K562 (cell line): ENCODE measurements at regions not wholly inside any gene's neighbourhood (a gene's known extent, or its start where the extent isn't known, plus 50 kb on each side); places are given as distances from the start of the nearest gene placed in this dataset.

Experiments
- ATAC-seq: fragments of 200-7000 bp; cut with Tn5 transposase; 3 replicates; pipeline ENCODE4 v1.9.1; 2020; ENCODE audit warnings: moderate library complexity
- BruUV-seq: library from RNA; stranded (reverse); fragments of 400-500 nt; replicated peaks from 2 replicates; lab custom pipeline; 2021; lab: Mats Ljungman, UMichigan
- CTCF ChIA-PET: fragments of 300-600 bp; formaldehyde crosslinking; extraction: SDS; loops from one replicate; lab custom pipeline; 2021; ENCODE audit warnings: low intra/inter-chr PET ratio; lab: Yijun Ruan, JAX
- POLR2A ChIA-PET: fragments of 300-600, 350-650 bp; sonication (Branson Sonifier 250); formaldehyde crosslinking; extraction: SDS; loops from one replicate; lab custom pipeline; 2021; ENCODE audit warnings: antibody characterized with exemption, inconsistent platforms; lab: Yijun Ruan, JAX
- DNase-seq, 4 experiments: peaks; one replicate each; pipeline versions ENCODE4 v3.0.0 to v3.0.0-alpha.2; 2011 to 2018; ENCODE audit warnings: low spot score in 3 of 4, mixed read lengths in 3 of 4; ENCODE audit errors: extremely low read depth in 1 of 4
- FAIRE-seq: peaks from 2 replicates; lab custom pipeline; 2011; peaks lifted over from hg19 to GRCh38; lab: Jason Lieb, UNC
- H2AFZ ChIP-seq: 2 replicates; pipeline ENCODE4 v1.6.0; 2011; ENCODE audit warnings: low read depth, low read length, control low read depth, inconsistent platforms
- H3K27ac ChIP-seq: fragments of 200-600 bp; 3 replicates; pipeline ENCODE4 v1.8.0; 2011; ENCODE audit warnings: low read depth, mild to moderate bottlenecking, control low read depth, inconsistent platforms, low read length, moderate library complexity, mixed read lengths; ENCODE audit errors: extremely low read depth
- H3K27me3 ChIP-seq, 2 experiments: fragments of 300-600 bp in 1 of 2; 2 replicates in 1 of 2; 3 replicates in 1 of 2; pipeline versions ENCODE4 v1.6.0 to v1.8.0; 2011; ENCODE audit warnings: inconsistent platforms in 2 of 2, low read length in 2 of 2, mild to moderate bottlenecking in 1 of 2, mixed read lengths in 1 of 2, moderate library complexity in 1 of 2; ENCODE audit not compliant: control insufficient read depth in 2 of 2, insufficient read depth in 2 of 2
- H3K36me3 ChIP-seq: fragments of 300-600 bp; 3 replicates; pipeline ENCODE4 v1.8.0; 2011; ENCODE audit warnings: mild to moderate bottlenecking, low read length, inconsistent platforms; ENCODE audit not compliant: control insufficient read depth, insufficient read depth
- H3K4me1 ChIP-seq, 2 experiments: fragments of 200-600 bp in 1 of 2; replicated peaks in 1 of 2; 2 replicates in 1 of 2; 3 replicates in 1 of 2; pipeline versions ENCODE4 v1.5.1 to v1.8.0; 2011; ENCODE audit warnings: inconsistent platforms in 2 of 2, low read length in 2 of 2, mild to moderate bottlenecking in 1 of 2, mixed read lengths in 1 of 2, moderate library complexity in 1 of 2; ENCODE audit not compliant: control insufficient read depth in 2 of 2, insufficient read depth in 2 of 2
- H3K4me2 ChIP-seq: 2 replicates; pipeline ENCODE4 v1.6.1; 2011; ENCODE audit warnings: low read length, control low read depth, inconsistent platforms, mixed read lengths; ENCODE audit not compliant: insufficient read depth
- H3K4me3 ChIP-seq: fragments of 200-600 bp; sonication (generic), shearing (Covaris generic); 2 replicates; pipeline ENCODE4 v1.5.1; 2016; ENCODE audit warnings: control low read depth, inconsistent platforms
- H3K79me2 ChIP-seq: fragments of 200-600 bp; 3 replicates; pipeline ENCODE4 v1.8.0; 2011; ENCODE audit warnings: low read length, inconsistent platforms; ENCODE audit not compliant: control insufficient read depth, insufficient read depth
- H3K9ac ChIP-seq, 2 experiments: 2 replicates each; pipeline versions ENCODE4 v1.6.0 to v1.6.1; 2011; ENCODE audit warnings: low read depth in 2 of 2, low read length in 2 of 2, control low read depth in 1 of 2, inconsistent platforms in 1 of 2, mild to moderate bottlenecking in 1 of 2, mixed read lengths in 1 of 2; ENCODE audit not compliant: insufficient read depth in 1 of 2
- H3K9me1 ChIP-seq: one replicate; pipeline ENCODE4 v1.6.0; 2011; ENCODE audit warnings: inconsistent platforms, mild to moderate bottlenecking, low read length, moderate library complexity; ENCODE audit not compliant: control insufficient read depth, insufficient read depth
- H3K9me3 ChIP-seq: replicated peaks from 2 replicates; pipeline ENCODE4 v1.5.1; 2011; ENCODE audit warnings: low read depth, low read length, inconsistent platforms; ENCODE audit not compliant: control insufficient read depth, insufficient read depth
- H4K20me1 ChIP-seq: replicated peaks from 2 replicates; pipeline ENCODE4 v1.6.1; 2011; ENCODE audit warnings: low read length, inconsistent platforms, mixed read lengths; ENCODE audit not compliant: control insufficient read depth, insufficient read depth
- ATF1 ChIP-seq, 2 experiments: fragments of 450-650 bp in 1 of 2; IDR thresholded peaks; 2 replicates each; pipeline ENCODE4 v1.6.1; 2016; ENCODE audit warnings: missing compliant biosample characterization in 1 of 2, missing genetic modification characterization in 1 of 2
- CEBPB ChIP-seq: fragments of 450-650 bp; IDR thresholded peaks from 2 replicates; pipeline ENCODE4 v1.6.1; 2016; ENCODE audit warnings: missing genetic modification characterization, missing compliant biosample characterization
- CREB1 ChIP-seq, 2 experiments: sonication (generic) in 1 of 2; formaldehyde crosslinking in 1 of 2; IDR thresholded peaks; 2 replicates each; pipeline versions ENCODE4 v1.6.1 to v1.8.0; 2012 to 2022; ENCODE audit warnings: inconsistent platforms in 1 of 2, mild to moderate bottlenecking in 1 of 2, missing genetic modification reagents in 1 of 2, moderate library complexity in 1 of 2
- CREM ChIP-seq: IDR thresholded peaks from 2 replicates; pipeline ENCODE4 v1.6.1; 2014; ENCODE audit warnings: antibody characterized with exemption, low read depth
- ERF ChIP-seq: fragments of 450-650 bp; formaldehyde crosslinking; IDR thresholded peaks from 2 replicates; pipeline ENCODE4 v1.4.0; 2020; ENCODE audit warnings: mild to moderate bottlenecking, mixed read lengths
- ILF3 ChIP-seq: fragments of 450-650 bp; IDR thresholded peaks from 2 replicates; pipeline ENCODE4 v1.6.1; 2018; ENCODE audit warnings: antibody characterized with exemption, mild to moderate bottlenecking, moderate library complexity, borderline replicate concordance
- JUN ChIP-seq, 2 experiments: sonication (generic) in 1 of 2; formaldehyde crosslinking in 1 of 2; IDR thresholded peaks; 2 replicates each; pipeline versions ENCODE4 v1.6.1 to v1.8.0; 2012 to 2022; ENCODE audit warnings: borderline replicate concordance in 2 of 2, mild to moderate bottlenecking in 2 of 2, improper control_type of control experiment in 1 of 2, low read depth in 1 of 2, low read length in 1 of 2, missing genetic modification reagents in 1 of 2
- KDM4B ChIP-seq, 2 experiments: fragments of 450-650 bp in 1 of 2; sonication (generic) in 1 of 2; IDR thresholded peaks; 2 replicates each; pipeline ENCODE4 v1.6.1; 2016 to 2017; ENCODE audit warnings: borderline replicate concordance in 2 of 2, antibody characterized with exemption in 1 of 2, low read depth in 1 of 2, mild to moderate bottlenecking in 1 of 2
- LARP7 ChIP-seq: fragments of 450-650 bp; IDR thresholded peaks from 2 replicates; pipeline ENCODE4 v1.6.1; 2016
- NFYB ChIP-seq: IDR thresholded peaks from 2 replicates; pipeline ENCODE4 v1.6.1; 2011; ENCODE audit warnings: mild to moderate bottlenecking, moderate library complexity; ENCODE audit not compliant: insufficient read length; ENCODE audit errors: extremely low read depth
- POLR2AphosphoS2 ChIP-seq: IDR thresholded peaks from 2 replicates; pipeline ENCODE4 v1.6.1; 2012; ENCODE audit warnings: low read length, improper control_type of control experiment
- ZBTB49 ChIP-seq: sonication (generic); formaldehyde crosslinking; IDR thresholded peaks from 2 replicates; pipeline ENCODE4 v1.8.0; 2022; ENCODE audit warnings: missing genetic modification reagents, mild to moderate bottlenecking, borderline replicate concordance
- ZNF134 ChIP-seq: fragments of 250-450 bp; sonication (Bioruptor Pico); conservative IDR thresholded peaks from 2 replicates; pipeline ENCODE4 v1.4.0; 2020
- ZNF140 ChIP-seq: fragments of 250-450 bp; sonication (Bioruptor Pico); IDR thresholded peaks from 2 replicates; pipeline ENCODE4 v1.8.0; 2021; ENCODE audit warnings: moderate library complexity, mild to moderate bottlenecking, inconsistent platforms
- ZNF239 ChIP-seq: fragments of 250-450 bp; sonication (Bioruptor Pico); IDR thresholded peaks from 2 replicates; pipeline ENCODE4 v1.4.0; 2020; ENCODE audit warnings: mild to moderate bottlenecking
- ZNF699 ChIP-seq: fragments of 250-450 bp; sonication (Bioruptor Pico); IDR thresholded peaks from 2 replicates; pipeline ENCODE4 v1.8.0; 2021; ENCODE audit warnings: mild to moderate bottlenecking, moderate library complexity; ENCODE audit not compliant: insufficient replicate concordance
- ZNF830 ChIP-seq: fragments of 250-450 bp; sonication (Bioruptor Pico); IDR thresholded peaks from 2 replicates; pipeline ENCODE4 v1.5.0; 2021; ENCODE audit warnings: mild to moderate bottlenecking
- WGBS: fragments of 100-300 bp; shearing (Covaris generic); methylation state at CpG from one replicate; pipeline ENCODE4 v1.1.6; 2016; ENCODE audit warnings: low coverage, mixed read lengths; ENCODE audit not compliant: insufficient coverage; ENCODE audit errors: missing lambda C conversion rate; 5-methylcytosine and 5-hydroxymethylcytosine counted together
- in situ Hi-C: fragments of 300-500 bp; cut with MboI; formaldehyde crosslinking; loops from 4 replicates; pipeline ENCODE4 v1.15.0; 2018; ENCODE audit warnings: inconsistent platforms, mixed read lengths
- intact Hi-C: fragments of 100-400 bp; cut with micrococcal nuclease; formaldehyde crosslinking; loops from 2 replicates; pipeline ENCODE4 v1.14.2; 2022

GRCh38 chr4:177100307-177100706 is 209.4 kb upstream of the NEIL3 start:
- Histone ChIP-seq H3K4me3 (no peak overlapping the region), H4K20me1 (no peaks in the 10 kb centered on the region), H3K9ac (no peak overlapping the region), H3K4me1 (no peaks in the 10 kb centered on the region), H3K4me2 (no peak overlapping the region), H3K9me1 (no peaks in the 10 kb centered on the region), H2AFZ (no peak overlapping the region), H3K36me3 (no peaks in the 10 kb centered on the region), H3K79me2 (no peaks in the 10 kb centered on the region), H3K27me3 (no peaks in the 10 kb centered on the region), H3K27ac (no peak overlapping the region), H3K9me3 (no peaks in the 10 kb centered on the region)
- ChIA-PET POLR2A (no interaction called here), CTCF (no interaction called here)
- no peak for ATAC-seq
- no TSS peak for BruUV-seq
- in situ Hi-C loops: no loop called here
- no peak for FAIRE-seq
- WGBS: 0% methylated on average over 3 of the region's 3 CpGs
- intact Hi-C loops: no loop called here
- TF ChIP-seq JUN (IDR thresholded peaks at IDR 0.05; ENCODE audit: borderline replicate concordance, low read depth, low read length) (no peak), JUN (CRISPR knock-in tag; IDR thresholded peaks at IDR 0.05; ENCODE audit: borderline replicate concordance) (no peak), LARP7 (no peak), CEBPB (no peak), ZNF134 (CRISPR knock-in tag) (no peak), KDM4B (IDR thresholded peaks at IDR 0.05; ENCODE audit: borderline replicate concordance in 2 of 2, low read depth in 1 of 2) (no peak), CREM (no peak), ATF1 (CRISPR knock-in tag; IDR thresholded peaks at IDR 0.05) (no peak), ATF1 (tag; IDR thresholded peaks at IDR 0.05) (no peak), ZNF239 (CRISPR knock-in tag) (no peak)
- DNase-seq: no peak

GRCh38 chr4:177103619-177104018 is 206.1 kb upstream of the NEIL3 start:
- H3K4me2 ChIP-seq: no peak overlapping the region
- no peaks in the 10 kb centered on the region for H4K20me1 ChIP-seq
- in situ Hi-C loops: no loop called here
- no TSS peak for BruUV-seq
- H3K9me3 ChIP-seq: no peaks in the 10 kb centered on the region
- no peaks in the 10 kb centered on the region for H3K27me3 ChIP-seq
- no peak overlapping the region for H3K4me3 ChIP-seq
- no peaks in the 10 kb centered on the region for H3K79me2 ChIP-seq
- no peaks in the 10 kb centered on the region for H3K36me3 ChIP-seq
- H2AFZ ChIP-seq: no peak overlapping the region
- DNase-seq (no peak), ATAC-seq (no peak), FAIRE-seq (no peak)
- CTCF ChIA-PET: no interaction called here
- no peaks in the 10 kb centered on the region for H3K4me1 ChIP-seq
- H3K27ac ChIP-seq: no peak overlapping the region
- POLR2A ChIA-PET: no interaction called here
- intact Hi-C loops: no loop called here
- no peak overlapping the region for H3K9ac ChIP-seq
- H3K9me1 ChIP-seq: no peaks in the 10 kb centered on the region
- TF ChIP-seq ILF3 (no peak), KDM4B (IDR thresholded peaks at IDR 0.05; ENCODE audit: borderline replicate concordance in 2 of 2, low read depth in 1 of 2) (no peak), ERF (no peak), ZNF830 (no peak), POLR2AphosphoS2 (no peak), ZNF699 (CRISPR knock-in tag) (no peak), NFYB (no peak), ZBTB49 (CRISPR knock-in tag) (no peak), ZNF140 (CRISPR knock-in tag) (no peak), CREB1 (IDR thresholded peaks at IDR 0.05) (no peak), CREB1 (CRISPR knock-in tag; IDR thresholded peaks at IDR 0.05) (no peak)
